Gastroesophageal sphincter (tissue), 3 donors: ENCODE measurements at regions not wholly inside any gene's neighbourhood (a gene's known extent, or its start where the extent isn't known, plus 50 kb on each side); places are given as distances from the start of the nearest gene placed in this dataset.

Experiments
- EP300 ChIP-seq: sonication (generic); formaldehyde crosslinking; IDR thresholded peaks from one replicate; pipeline ENCODE4 v1.6.1; 2017; ENCODE audit warnings: antibody characterized with exemption, mild to moderate bottlenecking
- POLR2A ChIP-seq, 2 donors: fragments of 450-650 bp; IDR thresholded peaks; one replicate each; pipeline ENCODE4 v1.6.1; 2017; ENCODE audit warnings: antibody characterized with exemption in 2 of 2, mild to moderate bottlenecking in 2 of 2, moderate library complexity in 1 of 2
- POLR2AphosphoS5 ChIP-seq: sonication (generic); formaldehyde crosslinking; IDR thresholded peaks from one replicate; pipeline ENCODE4 v1.6.1; 2017; ENCODE audit warnings: antibody characterized with exemption
- TF ChIP-seq, protein P1 (sequence below), 4 experiments: fragments of 200-600 bp in 2 of 4; fragments of 450-650 bp in 2 of 4; sonication (generic) in 1 of 4; IDR thresholded peaks; one replicate each; pipeline ENCODE4 v1.5.1; 2017 to 2019; ENCODE audit warnings: antibody characterized with exemption in 4 of 4, mild to moderate bottlenecking in 2 of 4, moderate library complexity in 2 of 4

DNA sequence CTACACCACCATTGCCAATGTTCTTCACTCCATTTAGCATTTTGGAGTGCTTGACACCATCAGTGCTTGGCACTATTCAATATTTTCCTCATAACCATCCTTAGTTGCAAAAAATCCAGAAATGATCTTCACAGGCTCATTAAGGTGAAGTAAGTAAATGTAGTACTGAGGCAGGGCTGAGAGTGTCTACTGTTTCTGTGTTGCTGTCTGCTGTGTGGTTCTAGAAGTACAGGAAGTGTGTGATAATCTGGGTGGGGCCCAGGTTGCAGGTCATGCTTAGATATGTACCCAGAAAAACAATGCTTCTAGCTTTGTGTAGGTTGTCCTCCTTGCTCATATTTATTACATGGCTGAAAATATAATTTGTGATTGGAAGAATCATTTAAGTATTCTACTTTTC, 411.8 kb upstream of the CCDC179 start:
- TF ChIP-seq, protein P1, sequence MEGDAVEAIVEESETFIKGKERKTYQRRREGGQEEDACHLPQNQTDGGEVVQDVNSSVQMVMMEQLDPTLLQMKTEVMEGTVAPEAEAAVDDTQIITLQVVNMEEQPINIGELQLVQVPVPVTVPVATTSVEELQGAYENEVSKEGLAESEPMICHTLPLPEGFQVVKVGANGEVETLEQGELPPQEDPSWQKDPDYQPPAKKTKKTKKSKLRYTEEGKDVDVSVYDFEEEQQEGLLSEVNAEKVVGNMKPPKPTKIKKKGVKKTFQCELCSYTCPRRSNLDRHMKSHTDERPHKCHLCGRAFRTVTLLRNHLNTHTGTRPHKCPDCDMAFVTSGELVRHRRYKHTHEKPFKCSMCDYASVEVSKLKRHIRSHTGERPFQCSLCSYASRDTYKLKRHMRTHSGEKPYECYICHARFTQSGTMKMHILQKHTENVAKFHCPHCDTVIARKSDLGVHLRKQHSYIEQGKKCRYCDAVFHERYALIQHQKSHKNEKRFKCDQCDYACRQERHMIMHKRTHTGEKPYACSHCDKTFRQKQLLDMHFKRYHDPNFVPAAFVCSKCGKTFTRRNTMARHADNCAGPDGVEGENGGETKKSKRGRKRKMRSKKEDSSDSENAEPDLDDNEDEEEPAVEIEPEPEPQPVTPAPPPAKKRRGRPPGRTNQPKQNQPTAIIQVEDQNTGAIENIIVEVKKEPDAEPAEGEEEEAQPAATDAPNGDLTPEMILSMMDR (IDR thresholded peaks at IDR 0.05) = no peak
- TF ChIP-seq POLR2AphosphoS5 (no peak), EP300 (no peak), POLR2A (IDR thresholded peaks at IDR 0.05) (no peak)
